ENCODE measurements at regions not wholly inside any gene's neighbourhood (a gene's known extent, or its start where the extent isn't known, plus 50 kb on each side); places are given as distances from the start of the nearest gene placed in this dataset.

DNA sequence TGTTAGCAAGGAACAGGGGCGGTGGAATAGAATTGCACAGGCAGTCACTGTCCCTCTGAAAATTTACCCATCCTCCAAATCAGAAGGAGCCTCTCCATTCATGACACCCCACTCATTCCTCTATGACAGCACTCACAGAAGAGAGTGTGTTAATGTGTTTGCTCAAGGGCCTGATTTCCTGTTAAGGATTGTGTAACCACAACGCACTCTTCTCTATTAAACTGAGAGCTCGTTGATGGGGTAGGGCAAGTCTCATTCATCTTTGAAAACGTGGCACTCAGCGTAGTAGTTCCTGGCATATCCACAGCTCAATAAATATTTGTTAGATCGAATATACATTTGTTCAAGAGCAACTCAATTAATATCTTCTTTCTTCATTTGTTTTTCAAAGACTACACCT, 106.4 kb downstream of the VAPA start:
- H3K9ac ChIP-seq (ENCODE audit: low read length) = no peak overlapping the region
- H3K27me3 ChIP-seq (ENCODE audit: insufficient read depth, low read length, poor library complexity) = no peaks in the 10 kb centered on the region
- H3K23ac ChIP-seq (ENCODE audit: low read length) = no peak overlapping the region
- H3K4ac ChIP-seq (ENCODE audit: low read depth, low read length) = no peak overlapping the region
- H2BK120ac ChIP-seq (ENCODE audit: low read depth, low read length) = no peak overlapping the region
- H4K5ac ChIP-seq (ENCODE audit: low read length) = no peak overlapping the region
- WGBS (ENCODE audit: extremely low coverage, insufficient coverage, low lambda C conversion rate) = no CpG with 5 or more reads among the region's 6 CpGs
- no peak for DNase-seq
- no peak overlapping the region for H2BK5ac ChIP-seq (ENCODE audit: low read length)
- H2AK5ac ChIP-seq (ENCODE audit: low read length) = no peak overlapping the region
- no peaks in the 10 kb centered on the region for H3K4me1 ChIP-seq (ENCODE audit: control insufficient read depth, low read depth, low read length)
- H3K36me3 ChIP-seq (ENCODE audit: control insufficient read depth, insufficient read depth, low read length) = no peaks in the 10 kb centered on the region
- H3K27ac ChIP-seq (ENCODE audit: low read depth, low read length) = no peak overlapping the region
- H3K4me3 ChIP-seq (ENCODE audit: low read length) = no peak overlapping the region
- H4K8ac ChIP-seq (ENCODE audit: low read depth, low read length) = no peak overlapping the region
- H3K79me1 ChIP-seq (ENCODE audit: low read length) = no peaks in the 10 kb centered on the region
- H2BK15ac ChIP-seq (replicated peaks; ENCODE audit: low read depth) = no peak overlapping the region
- no peak overlapping the region for H3K56ac ChIP-seq (ENCODE audit: low read length)
- H3K79me2 ChIP-seq (ENCODE audit: control insufficient read depth, insufficient read depth, low read length) = no peaks in the 10 kb centered on the region
- no peak overlapping the region for H3K18ac ChIP-seq (ENCODE audit: low read length)
- no peak overlapping the region for H3K4me2 ChIP-seq (ENCODE audit: low read length)

- H3K56ac ChIP-seq (ENCODE audit: low read length) = no peak overlapping the region
- no peaks in the 10 kb centered on the region for H3K79me2 ChIP-seq (ENCODE audit: control insufficient read depth, insufficient read depth, low read length)
- no peaks in the 10 kb centered on the region for H3K4me1 ChIP-seq (ENCODE audit: control insufficient read depth, low read depth, low read length)
- H2BK5ac ChIP-seq (ENCODE audit: low read length) = no peak overlapping the region
- H3K27ac ChIP-seq (ENCODE audit: low read depth, low read length) = no peak overlapping the region
- H3K27me3 ChIP-seq (ENCODE audit: insufficient read depth, low read length, poor library complexity) = no peaks in the 10 kb centered on the region
- no peak overlapping the region for H4K8ac ChIP-seq (ENCODE audit: low read depth, low read length)
- DNase-seq = no peak
- no peak overlapping the region for H3K4ac ChIP-seq (ENCODE audit: low read depth, low read length)
- no peak overlapping the region for H4K5ac ChIP-seq (ENCODE audit: low read length)
- H2BK120ac ChIP-seq (ENCODE audit: low read depth, low read length) = no peak overlapping the region
- H3K18ac ChIP-seq (ENCODE audit: low read length) = no peak overlapping the region
- no peaks in the 10 kb centered on the region for H3K36me3 ChIP-seq (ENCODE audit: control insufficient read depth, insufficient read depth, low read length)
- no peak overlapping the region for H3K4me3 ChIP-seq (ENCODE audit: low read length)
- no CpG with 5 or more reads among the region's 4 CpGs for WGBS (ENCODE audit: extremely low coverage, insufficient coverage, low lambda C conversion rate)
- H3K23ac ChIP-seq (ENCODE audit: low read length) = no peak overlapping the region
- H3K9ac ChIP-seq (ENCODE audit: low read length) = no peak overlapping the region
- H2AK5ac ChIP-seq (ENCODE audit: low read length) = no peak overlapping the region
- H2BK15ac ChIP-seq (replicated peaks; ENCODE audit: low read depth) = no peak overlapping the region
- H3K79me1 ChIP-seq (ENCODE audit: low read length) = no peaks in the 10 kb centered on the region
- no peak overlapping the region for H3K4me2 ChIP-seq (ENCODE audit: low read length)
Measured at GRCh38 chr18:10022365-10022764, 108.5 kb downstream of the VAPA start.

DNA sequence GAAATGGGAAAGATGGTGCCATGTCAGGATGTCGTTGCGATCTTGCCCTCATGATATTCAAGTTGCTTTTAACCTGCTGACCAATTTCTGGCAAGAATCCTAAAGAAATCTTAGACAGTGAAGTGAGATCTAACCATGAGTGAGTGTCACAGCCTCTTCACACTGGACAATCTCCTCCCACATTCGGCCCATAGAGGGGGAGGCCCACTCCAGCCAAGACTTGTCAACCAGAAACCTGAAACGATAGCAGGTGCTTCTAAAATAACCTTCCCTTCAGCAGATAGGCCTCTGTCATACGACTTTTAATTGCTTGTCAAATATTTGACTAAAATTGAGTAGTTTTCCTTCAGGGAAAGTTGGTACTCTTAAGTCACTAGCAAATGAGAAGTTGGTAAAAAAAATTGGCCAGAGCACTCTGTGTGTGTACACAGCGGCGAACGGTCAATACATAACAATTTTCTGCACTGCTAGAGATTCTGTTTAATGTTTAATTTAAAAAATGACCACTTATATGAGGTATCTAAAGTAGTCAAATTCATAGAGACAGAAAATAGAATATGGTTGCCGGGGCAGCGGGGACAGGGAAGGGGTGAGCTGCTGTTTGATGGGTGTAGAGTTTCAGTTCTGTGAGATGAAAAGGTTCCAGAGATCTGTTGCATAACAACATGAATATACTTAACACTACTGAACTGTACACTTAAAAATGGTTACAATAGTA, 110.2 kb downstream of the VAPA start:
- Histone ChIP-seq H3K79me2 (ENCODE audit: control insufficient read depth, insufficient read depth, low read length) (no peaks in the 10 kb centered on the region), H3K4me3 (ENCODE audit: low read length) (no peak overlapping the region), H2AK5ac (ENCODE audit: low read length) (no peak overlapping the region), H2BK5ac (ENCODE audit: low read length) (no peak overlapping the region), H3K36me3 (ENCODE audit: control insufficient read depth, insufficient read depth, low read length) (no peaks in the 10 kb centered on the region), H3K9ac (ENCODE audit: low read length) (no peak overlapping the region), H3K27ac (ENCODE audit: low read depth, low read length) (no peak overlapping the region), H2BK15ac (replicated peaks; ENCODE audit: low read depth) (no peak overlapping the region), H3K4me1 (ENCODE audit: control insufficient read depth, low read depth, low read length) (no peaks in the 10 kb centered on the region), H4K5ac (ENCODE audit: low read length) (no peak overlapping the region), H3K18ac (ENCODE audit: low read length) (no peak overlapping the region), H3K79me1 (ENCODE audit: low read length) (no peaks in the 10 kb centered on the region), H3K4me2 (ENCODE audit: low read length) (no peak overlapping the region), H3K27me3 (ENCODE audit: insufficient read depth, low read length, poor library complexity) (no peaks in the 10 kb centered on the region), H4K8ac (ENCODE audit: low read depth, low read length) (no peak overlapping the region), H2BK120ac (ENCODE audit: low read depth, low read length) (no peak overlapping the region), H3K56ac (ENCODE audit: low read length) (no peak overlapping the region), H3K23ac (ENCODE audit: low read length) (no peak overlapping the region), H3K4ac (ENCODE audit: low read depth, low read length) (no peak overlapping the region)
- no peak for DNase-seq
- WGBS (ENCODE audit: extremely low coverage, insufficient coverage, low lambda C conversion rate) = no CpG with 5 or more reads among the region's 10 CpGs

- H3K27ac ChIP-seq (ENCODE audit: low read depth, low read length) = no peak overlapping the region
- no peak overlapping the region for H4K8ac ChIP-seq (ENCODE audit: low read depth, low read length)
- no peak overlapping the region for H3K4ac ChIP-seq (ENCODE audit: low read depth, low read length)
- H3K23ac ChIP-seq (ENCODE audit: low read length) = no peak overlapping the region
- no peak overlapping the region for H3K4me2 ChIP-seq (ENCODE audit: low read length)
- H4K5ac ChIP-seq (ENCODE audit: low read length) = no peak overlapping the region
- H3K4me1 ChIP-seq (ENCODE audit: control insufficient read depth, low read depth, low read length) = no peaks in the 10 kb centered on the region
- no peak overlapping the region for H2BK5ac ChIP-seq (ENCODE audit: low read length)
- no peak overlapping the region for H2AK5ac ChIP-seq (ENCODE audit: low read length)
- H3K18ac ChIP-seq (ENCODE audit: low read length) = no peak overlapping the region
- no peak overlapping the region for H3K9ac ChIP-seq (ENCODE audit: low read length)
- WGBS (ENCODE audit: extremely low coverage, insufficient coverage, low lambda C conversion rate) = no CpG with 5 or more reads among the region's 15 CpGs
- no peak overlapping the region for H3K4me3 ChIP-seq (ENCODE audit: low read length)
- no peaks in the 10 kb centered on the region for H3K79me1 ChIP-seq (ENCODE audit: low read length)
- no peaks in the 10 kb centered on the region for H3K36me3 ChIP-seq (ENCODE audit: control insufficient read depth, insufficient read depth, low read length)
- H3K79me2 ChIP-seq (ENCODE audit: control insufficient read depth, insufficient read depth, low read length) = no peaks in the 10 kb centered on the region
- no peak overlapping the region for H2BK15ac ChIP-seq (replicated peaks; ENCODE audit: low read depth)
- H2BK120ac ChIP-seq (ENCODE audit: low read depth, low read length) = no peak overlapping the region
- DNase-seq = no peak
- no peak overlapping the region for H3K56ac ChIP-seq (ENCODE audit: low read length)
- no peaks in the 10 kb centered on the region for H3K27me3 ChIP-seq (ENCODE audit: insufficient read depth, low read length, poor library complexity)
Measured at GRCh38 chr18:10025711-10026670, 112.2 kb downstream of the VAPA start.

DNA sequence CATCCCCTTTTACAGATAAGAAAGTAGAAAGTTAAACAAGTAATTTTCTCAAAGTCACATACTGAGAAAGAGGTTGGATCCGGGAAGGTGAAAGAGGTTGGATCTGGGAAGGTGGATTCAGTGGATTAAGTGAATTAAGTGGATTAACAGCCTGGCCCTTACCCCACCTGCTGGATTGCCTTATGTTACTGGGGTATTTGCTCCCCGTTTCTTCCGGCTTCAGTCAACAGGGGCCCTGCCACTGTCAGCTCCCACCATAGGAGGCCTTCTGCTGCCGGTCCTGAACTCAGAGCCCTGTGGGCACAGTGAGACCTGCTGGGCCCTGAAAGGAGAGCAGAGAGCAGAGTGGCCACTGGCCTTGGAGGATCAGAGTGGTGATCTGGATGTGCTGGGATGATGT, 113.2 kb downstream of the VAPA start:
- H3K4me1 ChIP-seq (ENCODE audit: control insufficient read depth, low read depth, low read length) = no peaks in the 10 kb centered on the region
- no peak overlapping the region for H3K27ac ChIP-seq (ENCODE audit: low read depth, low read length)
- no peaks in the 10 kb centered on the region for H3K79me1 ChIP-seq (ENCODE audit: low read length)
- no CpG with 5 or more reads among the region's 4 CpGs for WGBS (ENCODE audit: extremely low coverage, insufficient coverage, low lambda C conversion rate)
- no peak overlapping the region for H4K8ac ChIP-seq (ENCODE audit: low read depth, low read length)
- no peak for DNase-seq
- no peaks in the 10 kb centered on the region for H3K27me3 ChIP-seq (ENCODE audit: insufficient read depth, low read length, poor library complexity)
- H3K4me2 ChIP-seq (ENCODE audit: low read length) = no peak overlapping the region
- H2BK15ac ChIP-seq (replicated peaks; ENCODE audit: low read depth) = no peak overlapping the region
- no peaks in the 10 kb centered on the region for H3K36me3 ChIP-seq (ENCODE audit: control insufficient read depth, insufficient read depth, low read length)
- no peak overlapping the region for H3K23ac ChIP-seq (ENCODE audit: low read length)
- no peaks in the 10 kb centered on the region for H3K79me2 ChIP-seq (ENCODE audit: control insufficient read depth, insufficient read depth, low read length)
- H2AK5ac ChIP-seq (ENCODE audit: low read length) = no peak overlapping the region
- no peak overlapping the region for H3K18ac ChIP-seq (ENCODE audit: low read length)
- H2BK5ac ChIP-seq (ENCODE audit: low read length) = no peak overlapping the region
- no peak overlapping the region for H3K4me3 ChIP-seq (ENCODE audit: low read length)
- H3K56ac ChIP-seq (ENCODE audit: low read length) = no peak overlapping the region
- H3K9ac ChIP-seq (ENCODE audit: low read length) = no peak overlapping the region
- H2BK120ac ChIP-seq (ENCODE audit: low read depth, low read length) = no peak overlapping the region
- H3K4ac ChIP-seq (ENCODE audit: low read depth, low read length) = no peak overlapping the region
- H4K5ac ChIP-seq (ENCODE audit: low read length) = no peak overlapping the region

Data from mesendoderm (in vitro differentiated cells).